IPS DF 6.9 (cell line): ENCODE measurements at regions not wholly inside any gene's neighbourhood (a gene's known extent, or its start where the extent isn't known, plus 50 kb on each side); places are given as distances from the start of the nearest gene placed in this dataset.
A peak's percentile ranks its signal among the peaks of the same experiment; 100 is the strongest.

ENCODE experiments used
- DNase-seq: peaks from one replicate; pipeline ENCODE4 v3.0.0-alpha.2; 2013; ENCODE audit warnings: low read depth, low spot score
- H3K27ac ChIP-seq: one replicate; pipeline ENCODE4 v1.5.1; 2013; ENCODE audit warnings: low read length, control low read depth
- H3K27me3 ChIP-seq: 2 replicates; pipeline ENCODE4 v1.6.1; 2013; ENCODE audit warnings: mild to moderate bottlenecking, low read length; ENCODE audit not compliant: control insufficient read depth, insufficient read depth
- H3K36me3 ChIP-seq: 2 replicates; pipeline ENCODE4 v1.6.1; 2013; ENCODE audit warnings: low read length; ENCODE audit not compliant: control insufficient read depth, insufficient read depth
- H3K4me1 ChIP-seq: 2 replicates; pipeline ENCODE4 v1.6.1; 2013; ENCODE audit warnings: low read length; ENCODE audit not compliant: control insufficient read depth, insufficient read depth
- H3K4me3 ChIP-seq: 2 replicates; pipeline ENCODE4 v1.5.1; 2013; ENCODE audit warnings: mild to moderate bottlenecking, low read length
- H3K9me3 ChIP-seq: 2 replicates; pipeline ENCODE4 v1.6.1; 2013; ENCODE audit warnings: low read length, inconsistent platforms; ENCODE audit not compliant: control insufficient read depth, insufficient read depth
- WGBS: extraction: QIAGEN DNeasy Blood & Tissue Kit; methylation state at CpG from one replicate; pipeline ENCODE4 v1.1.7; 2013; ENCODE audit warnings: mixed read lengths, missing lambda C conversion rate; ENCODE audit not compliant: insufficient read length, insufficient coverage; 5-methylcytosine and 5-hydroxymethylcytosine counted together

- no peak for DNase-seq
- no peak overlapping the region for H3K27ac ChIP-seq
Observed at GRCh38 chr16:49181791-49182518, 99.7 kb downstream of the CBLN1 start.

DNA sequence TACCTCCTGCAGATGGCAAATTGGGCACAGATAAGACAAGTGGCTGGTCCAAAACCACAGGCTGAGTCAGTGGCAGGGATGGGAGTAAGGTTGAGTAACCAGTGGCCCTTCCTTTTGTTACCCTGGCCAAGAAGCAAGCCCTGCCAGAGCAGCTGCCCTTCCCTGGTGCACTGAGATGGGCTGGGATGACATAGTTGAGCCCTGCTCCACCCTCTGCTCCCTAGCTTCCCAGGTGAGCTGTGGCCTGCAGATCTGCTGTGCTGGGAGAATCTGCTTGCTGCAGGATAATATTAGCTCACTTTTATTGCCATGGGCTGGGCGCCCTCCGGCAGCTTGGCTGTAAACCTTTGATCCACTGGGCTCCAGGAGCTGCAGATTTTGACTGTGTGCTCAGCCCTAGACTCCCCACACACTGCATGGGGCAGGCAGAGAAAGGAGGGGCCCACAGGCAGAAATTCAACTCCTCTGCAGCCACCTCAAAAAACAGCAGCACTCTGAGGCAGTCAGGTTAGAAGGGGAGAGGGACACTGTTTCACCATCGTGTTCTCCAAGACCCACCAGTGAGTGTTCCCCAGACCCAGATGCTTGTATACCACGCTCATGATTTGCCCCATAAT, 101.8 kb downstream of the CBLN1 start:
- WGBS: no CpG with 5 or more reads among the region's 4 CpGs
- H3K9me3 ChIP-seq: no peaks in the 10 kb centered on the region
- no peak overlapping the region for H3K27ac ChIP-seq
- no peaks in the 10 kb centered on the region for H3K36me3 ChIP-seq
- no peak for DNase-seq
- no peak overlapping the region for H3K4me3 ChIP-seq
- 0 out of 2 replicates have a peak, but pooled peaks cover 2% of the 10 kb centered on the region for H3K4me1 ChIP-seq
- no peaks in the 10 kb centered on the region for H3K27me3 ChIP-seq

More at GRCh38 chr16:49181791-49182518, 99.7 kb downstream of the CBLN1 start:
- 0 out of 2 replicates have a peak, but pooled peaks cover 2% of the 10 kb centered on the region for H3K4me1 ChIP-seq
- H3K9me3 ChIP-seq: no peaks in the 10 kb centered on the region
- no peaks in the 10 kb centered on the region for H3K36me3 ChIP-seq
- H3K27me3 ChIP-seq: no peaks in the 10 kb centered on the region
- no CpG with 5 or more reads among the region's 8 CpGs for WGBS
- H3K4me3 ChIP-seq: no peak overlapping the region

DNA sequence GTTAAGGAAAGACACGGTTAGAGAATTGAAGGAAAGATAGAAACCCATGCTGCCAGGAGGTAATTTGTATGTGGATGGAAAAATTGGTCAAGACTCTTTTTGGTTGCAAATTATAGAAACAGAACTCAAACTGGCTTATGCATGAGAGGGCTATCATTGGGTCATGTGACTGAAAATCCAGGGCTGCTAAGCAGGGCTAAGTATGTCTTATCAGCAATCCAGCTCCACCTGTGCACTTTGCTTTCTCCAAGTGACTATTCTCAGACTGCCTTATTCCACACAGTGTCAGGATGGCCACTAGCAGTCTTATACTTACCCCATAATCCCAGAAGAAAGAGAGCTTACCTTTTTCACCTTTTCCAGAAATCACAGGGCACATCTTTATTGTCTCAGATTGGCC, 113.5 kb downstream of the CBLN1 start:
- no CpG with 5 or more reads among the region's 1 CpG for WGBS
- no peak overlapping the region for H3K27ac ChIP-seq
- no peaks in the 10 kb centered on the region for H3K9me3 ChIP-seq
- no peaks in the 10 kb centered on the region for H3K36me3 ChIP-seq
- H3K27me3 ChIP-seq: no peaks in the 10 kb centered on the region
- no peak overlapping the region for H3K4me3 ChIP-seq
- no peak for DNase-seq
- H3K4me1 ChIP-seq: no peaks in the 10 kb centered on the region

GRCh38 chr16:49165025-49165424, 116.6 kb downstream of the CBLN1 start:
- Histone ChIP-seq H3K9me3 (no peaks in the 10 kb centered on the region), H3K36me3 (no peaks in the 10 kb centered on the region), H3K27ac (no peak overlapping the region), H3K4me1 (no peaks in the 10 kb centered on the region), H3K27me3 (no peaks in the 10 kb centered on the region), H3K4me3 (no peak overlapping the region)
- DNase-seq: no peak
- no CpG with 5 or more reads among the region's 1 CpG for WGBS

DNA sequence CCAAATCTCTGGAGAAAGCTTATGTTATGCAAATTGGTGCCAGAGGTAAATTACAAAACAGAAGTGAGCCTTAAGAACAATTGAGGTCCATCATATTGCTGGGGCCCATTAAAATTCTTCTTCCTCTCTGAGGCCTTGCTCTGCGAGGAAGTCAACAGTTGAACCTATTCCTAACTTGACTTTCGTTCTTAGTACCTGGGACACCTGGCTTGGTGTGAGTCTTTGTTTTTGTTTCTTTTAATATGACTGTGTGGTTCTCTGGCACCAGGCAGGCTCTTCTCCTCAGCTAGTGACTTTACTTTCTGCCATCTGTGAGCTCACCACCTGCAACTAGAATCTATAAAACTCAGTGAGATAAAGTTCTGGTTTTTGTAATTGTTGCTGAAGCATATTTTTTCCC, 120.4 kb downstream of the CBLN1 start:
- no peaks in the 10 kb centered on the region for H3K36me3 ChIP-seq
- H3K27me3 ChIP-seq: no peaks in the 10 kb centered on the region
- H3K9me3 ChIP-seq: no peaks in the 10 kb centered on the region
- no peak overlapping the region for H3K4me3 ChIP-seq
- no peaks in the 10 kb centered on the region for H3K4me1 ChIP-seq
- no peak for DNase-seq
- no CpG with 5 or more reads among the region's 2 CpGs for WGBS
- H3K27ac ChIP-seq: no peak overlapping the region

- WGBS: no CpG with 5 or more reads among the region's 2 CpGs
- no peaks in the 10 kb centered on the region for H3K27me3 ChIP-seq
- DNase-seq: peak; percentile 67
- no peak overlapping the region for H3K4me3 ChIP-seq
- H3K27ac ChIP-seq: no peak overlapping the region
- H3K36me3 ChIP-seq: no peaks in the 10 kb centered on the region
- H3K9me3 ChIP-seq: no peaks in the 10 kb centered on the region
- H3K4me1 ChIP-seq: no peaks in the 10 kb centered on the region
Observed at GRCh38 chr16:49158029-49158642, 123.5 kb downstream of the CBLN1 start.

- no peaks in the 10 kb centered on the region for H3K27me3 ChIP-seq
- no peaks in the 10 kb centered on the region for H3K36me3 ChIP-seq
- DNase-seq: no peak
- no CpG with 5 or more reads among the region's 2 CpGs for whole genome bisulfite sequencing
- H3K9me3 ChIP-seq: no peaks in the 10 kb centered on the region
- H3K4me1 ChIP-seq: no peaks in the 10 kb centered on the region
- H3K4me3 ChIP-seq: no peak overlapping the region
- H3K27ac ChIP-seq: no peak overlapping the region
Observed at GRCh38 chr16:49150341-49150740, 131.3 kb downstream of the CBLN1 start.

DNA sequence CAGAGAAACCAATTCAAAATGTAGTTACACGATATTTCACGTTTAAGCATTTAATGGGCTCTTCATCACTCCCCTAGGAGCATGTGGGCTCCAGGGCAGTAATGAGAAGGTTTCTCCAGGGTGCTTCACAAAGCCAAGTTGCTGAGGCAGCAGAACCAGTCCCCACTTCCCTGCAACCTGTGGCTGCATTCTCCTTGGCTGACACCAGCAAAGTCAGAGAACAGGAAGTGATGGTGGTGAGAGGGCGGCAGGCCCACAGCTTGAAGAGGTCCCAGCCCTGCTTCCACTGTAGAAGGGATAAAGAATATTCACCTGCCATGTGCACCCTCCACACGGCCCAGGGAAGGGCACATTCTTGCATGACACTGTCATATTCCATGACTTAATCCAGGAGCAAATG, 133.2 kb downstream of the CBLN1 start:
- Histone ChIP-seq H3K9me3 (no peaks in the 10 kb centered on the region), H3K4me1 (no peaks in the 10 kb centered on the region), H3K4me3 (no peak overlapping the region), H3K27me3 (no peaks in the 10 kb centered on the region), H3K36me3 (no peaks in the 10 kb centered on the region), H3K27ac (no peak overlapping the region)
- WGBS: no CpG with 5 or more reads among the region's 4 CpGs
- no peak for DNase-seq

GRCh38 chr16:49140618-49141017, 141.0 kb downstream of the CBLN1 start:
- DNase-seq: no peak
- H3K9me3 ChIP-seq: no peaks in the 10 kb centered on the region
- H3K36me3 ChIP-seq: no peaks in the 10 kb centered on the region
- no peak overlapping the region for H3K4me3 ChIP-seq
- H3K4me1 ChIP-seq: no peaks in the 10 kb centered on the region
- no peak overlapping the region for H3K27ac ChIP-seq
- no peaks in the 10 kb centered on the region for H3K27me3 ChIP-seq
- no CpG with 5 or more reads among the region's 5 CpGs for WGBS

DNA sequence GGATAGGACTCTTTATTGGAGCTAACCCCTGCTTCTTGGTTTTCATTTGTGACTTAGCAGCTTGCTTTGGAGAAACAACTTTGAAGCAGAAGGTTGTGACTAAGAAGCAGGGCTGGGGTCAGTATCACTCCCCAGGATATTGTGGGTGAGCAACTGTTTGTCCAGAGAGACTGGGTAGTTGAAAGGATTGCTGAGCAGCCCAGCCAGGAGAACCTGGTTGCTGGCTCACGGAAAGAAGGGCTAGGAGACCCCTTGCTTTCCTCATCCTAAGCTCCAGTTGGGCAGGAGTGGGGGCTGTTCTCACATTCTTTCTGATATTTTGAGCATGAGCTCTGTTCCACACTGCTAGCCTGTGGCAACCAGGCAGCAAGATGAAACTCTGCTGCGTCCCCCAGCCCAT, 151.2 kb downstream of the CBLN1 start:
- Histone ChIP-seq H3K27ac (no peak overlapping the region), H3K9me3 (no peaks in the 10 kb centered on the region), H3K27me3 (no peaks in the 10 kb centered on the region), H3K36me3 (no peaks in the 10 kb centered on the region), H3K4me3 (no peak overlapping the region), H3K4me1 (no peaks in the 10 kb centered on the region)
- WGBS: no CpG with 5 or more reads among the region's 2 CpGs
- DNase-seq: no peak
